GM21786 (cell line): ENCODE measurements at regions not wholly inside any gene's neighbourhood (a gene's known extent, or its start where the extent isn't known, plus 50 kb on each side); places are given as distances from the start of the nearest gene placed in this dataset.
"Not testable (repeated sequence)": the region's sequence is repeated elsewhere in the genome, so short reads cannot be mapped to it uniquely, and the experiment has no call there.

Source experiments
- ATAC-seq: cut with Tn5 transposase; IDR thresholded peaks from one replicate; pipeline ENCODE4 v1.9.1; 2021; ENCODE audit not compliant: unreplicated experiment

GRCh38 chr14:34139160-34140121 lies 188.6 kb upstream of the EGLN3 start:
- not testable (repeated sequence) for ATAC-seq

GRCh38 chr14:34138175-34138574 lies 187.3 kb upstream of the EGLN3 start:
- ATAC-seq: no peak

GRCh38 chr14:34137001-34137745 lies 186.3 kb upstream of the EGLN3 start:
- ATAC-seq: no peak

- ATAC-seq: no peak
These were observed 184.6 kb upstream of the EGLN3 start for GRCh38 chr14:34135492-34135891.

- ATAC-seq: no peak
These were observed 183.6 kb upstream of the EGLN3 start for GRCh38 chr14:34134484-34134883.

- ATAC-seq: no peak
These were observed 179.2 kb upstream of the EGLN3 start for GRCh38 chr14:34129927-34130552.

- ATAC-seq: no peak
These were observed 177.8 kb upstream of the EGLN3 start for GRCh38 chr14:34128665-34129064.

- no peak for ATAC-seq
These were observed 175.7 kb upstream of the EGLN3 start for GRCh38 chr14:34126586-34126985.

GRCh38 chr14:34124585-34124984 lies 173.7 kb upstream of the EGLN3 start:
- no peak for ATAC-seq

GRCh38 chr14:34122650-34123049 lies 171.8 kb upstream of the EGLN3 start:
- no peak for ATAC-seq

GRCh38 chr14:34122081-34122480 lies 171.2 kb upstream of the EGLN3 start:
- no peak for ATAC-seq

- no peak for ATAC-seq
These were observed 169.5 kb upstream of the EGLN3 start for GRCh38 chr14:34120185-34120977.

GRCh38 chr14:34119107-34119858 lies 168.4 kb upstream of the EGLN3 start:
- no peak for ATAC-seq

GRCh38 chr14:34113991-34114390 lies 163.1 kb upstream of the EGLN3 start:
- ATAC-seq: no peak

- ATAC-seq: no peak
These were observed 162.2 kb upstream of the EGLN3 start for GRCh38 chr14:34113005-34113511.

- ATAC-seq: no peak
These were observed 161.1 kb upstream of the EGLN3 start for GRCh38 chr14:34111953-34112352.

- ATAC-seq: no peak
These were observed 160.6 kb upstream of the EGLN3 start for GRCh38 chr14:34111505-34111904.

GRCh38 chr14:34110531-34110930 lies 159.7 kb upstream of the EGLN3 start:
- no peak for ATAC-seq

- ATAC-seq: no peak
These were observed 156.6 kb upstream of the EGLN3 start for GRCh38 chr14:34107441-34107840.

- ATAC-seq: no peak
These were observed 155.4 kb upstream of the EGLN3 start for GRCh38 chr14:34106310-34106709.
